Stomach (tissue), 8 donors: ENCODE measurements at regions not wholly inside any gene's neighbourhood (a gene's known extent, or its start where the extent isn't known, plus 50 kb on each side); places are given as distances from the start of the nearest gene placed in this dataset.

Source experiments
- DNase-seq, 2 donors: peaks; one replicate each; pipeline versions ENCODE4 v3.0.0 to v3.0.0-alpha.2; 2013 to 2019
- H3K27ac ChIP-seq, 5 donors: fragments of 200-600 bp in 4 of 5; sonication (generic) in 4 of 5; one replicate each; pipeline ENCODE4 v1.5.1; 2013 to 2019; ENCODE audit warnings: mild to moderate bottlenecking in 1 of 5, moderate library complexity in 1 of 5
- H3K27me3 ChIP-seq, 3 donors: fragments of 200-600 bp; sonication (generic); one replicate each; pipeline ENCODE4 v1.5.1; 2017 to 2019; ENCODE audit warnings: mixed run types in 1 of 3
- H3K36me3 ChIP-seq, 4 donors: fragments of 200-600 bp; sonication (generic); 1 replicate in 3 of 4; 2 replicates in 1 of 4; pipeline ENCODE4 v1.5.1; 2016 to 2019
- H3K4me1 ChIP-seq, 4 donors: fragments of 200-600 bp; sonication (generic); one replicate each; pipeline ENCODE4 v1.5.1; 2016 to 2019
- H3K4me3 ChIP-seq, 4 donors: fragments of 200-600 bp; sonication (generic) in 3 of 4; one replicate each; pipeline ENCODE4 v1.5.1; 2016 to 2019; ENCODE audit warnings: mild to moderate bottlenecking in 1 of 4
- H3K9me3 ChIP-seq, 4 donors: fragments of 200-600 bp; sonication (generic); one replicate each; pipeline ENCODE4 v1.5.1; 2016 to 2019
- EP300 ChIP-seq: sonication (generic); formaldehyde crosslinking; IDR thresholded peaks from one replicate; pipeline ENCODE4 v1.6.1; 2017; ENCODE audit warnings: antibody characterized with exemption
- POLR2A ChIP-seq, 4 donors: fragments of 450-650 bp; IDR thresholded peaks; one replicate each; pipeline ENCODE4 v1.6.1; 2016; ENCODE audit warnings: antibody characterized with exemption in 4 of 4, control low read depth in 2 of 4, mild to moderate bottlenecking in 1 of 4, moderate library complexity in 1 of 4
- POLR2AphosphoS5 ChIP-seq, 3 donors: sonication (generic); formaldehyde crosslinking; IDR thresholded peaks; one replicate each; pipeline ENCODE4 v1.6.1; 2016; ENCODE audit warnings: antibody characterized with exemption in 3 of 3
- WGBS, 5 donors: extraction: QIAGEN DNeasy Blood & Tissue Kit in 3 of 5; methylation state at CpG; one replicate each; pipeline versions ENCODE4 v1.1.5 to v1.1.7; 2013 to 2018; 5-methylcytosine and 5-hydroxymethylcytosine counted together
- intact Hi-C: fragments of 100-400 bp; cut with DNase I; formaldehyde crosslinking; loops from one replicate; pipeline ENCODE4 v1.15.1; 2023; ENCODE audit warnings: low total_unique reads
- TF ChIP-seq, protein P1 (sequence below), 7 experiments: fragments of 450-650 bp in 4 of 7; fragments of 200-600 bp in 3 of 7; sonication (generic) in 3 of 7; IDR thresholded peaks; one replicate each; pipeline ENCODE4 v1.5.1; 2016 to 2019; ENCODE audit warnings: antibody characterized with exemption in 7 of 7, control low read depth in 2 of 7, mild to moderate bottlenecking in 1 of 7
- donor health status: healthy with polysubstance abuse.
- donor health status: Bipolar disorder and iron deficiency.
- donor health status: healthy.

DNA sequence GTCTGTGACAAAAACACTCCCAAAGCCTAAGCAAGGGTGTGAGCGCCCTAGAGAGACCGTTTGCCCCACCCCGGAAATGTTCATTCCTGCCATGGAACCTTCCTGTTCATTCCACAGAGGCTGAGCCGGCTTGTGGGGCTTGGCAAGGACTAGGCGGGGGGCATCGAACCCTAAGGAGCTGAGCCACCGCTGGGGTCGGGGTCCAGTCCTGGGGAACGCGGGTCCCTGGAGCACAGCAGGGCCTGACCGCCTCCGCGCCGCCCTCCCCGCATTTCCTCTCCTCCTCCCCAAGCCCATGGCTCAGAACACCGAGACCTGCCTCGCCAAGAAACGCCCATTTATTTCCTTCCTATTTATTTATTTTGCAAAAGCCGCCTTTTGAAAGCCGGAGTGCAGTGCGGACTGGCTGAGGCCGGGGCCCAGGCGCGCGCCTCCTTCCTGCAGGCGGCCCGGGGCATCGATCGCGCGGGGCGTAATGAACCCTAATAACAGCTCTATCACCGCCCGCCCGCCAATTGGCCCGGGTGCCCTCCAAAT is 228.9 kb upstream of the IRX4 start:
- 60 to 75% (median 68%) methylated on average over 35 to 36 of the region's 36 CpGs for WGBS, 5 donors
- no peak for DNase-seq
- peaks cover 0 to 12% (median 8%) of the 10 kb centered on the region in 4 donors for H3K9me3 ChIP-seq

DNA sequence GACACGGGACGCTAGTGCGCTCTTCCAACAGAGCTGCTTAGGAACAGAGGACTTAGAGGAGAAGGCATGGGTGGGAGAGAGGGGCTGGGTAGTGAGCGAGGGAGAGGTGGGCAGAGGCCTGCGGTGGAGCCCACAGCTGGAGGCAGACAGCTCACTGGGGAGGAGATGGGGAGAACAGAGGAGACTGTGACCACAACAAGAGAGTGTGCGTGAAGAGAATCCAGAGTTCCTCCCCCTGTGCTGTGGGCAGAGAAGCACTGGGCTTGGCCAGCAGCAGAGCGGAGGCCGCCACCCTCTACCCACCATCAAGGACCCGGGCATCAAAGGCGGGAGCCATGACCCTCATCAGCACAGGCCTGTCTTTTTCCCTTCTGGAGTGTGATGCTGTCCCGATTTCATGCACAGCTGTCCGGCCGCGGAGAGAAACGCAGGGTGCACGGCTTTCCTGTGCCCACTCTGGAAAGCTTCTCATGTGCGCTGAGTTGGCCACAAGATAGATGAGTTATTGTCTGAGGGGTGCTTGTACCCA is 228.3 kb upstream of the IRX4 start:
- Histone ChIP-seq H3K9me3 (peaks cover 0 to 18% (median 14%) of the 10 kb centered on the region in 4 donors), H3K36me3 (no peaks in the 10 kb centered on the region), H3K4me3 (no peak overlapping the region), H3K4me1 (no peaks in the 10 kb centered on the region), H3K27ac (no peak overlapping the region), H3K27me3 (peaks cover 0 to 11% (median 0%) of the 10 kb centered on the region in 3 donors)
- WGBS, 5 donors, result 88 to 93% (median 90%) methylated on average over 17 of the region's 17 CpGs
- intact Hi-C loops, result no loop called here
- DNase-seq, result no peak
- no peak for TF ChIP-seq POLR2A (IDR thresholded peaks at IDR 0.05)
- TF ChIP-seq, protein P1, sequence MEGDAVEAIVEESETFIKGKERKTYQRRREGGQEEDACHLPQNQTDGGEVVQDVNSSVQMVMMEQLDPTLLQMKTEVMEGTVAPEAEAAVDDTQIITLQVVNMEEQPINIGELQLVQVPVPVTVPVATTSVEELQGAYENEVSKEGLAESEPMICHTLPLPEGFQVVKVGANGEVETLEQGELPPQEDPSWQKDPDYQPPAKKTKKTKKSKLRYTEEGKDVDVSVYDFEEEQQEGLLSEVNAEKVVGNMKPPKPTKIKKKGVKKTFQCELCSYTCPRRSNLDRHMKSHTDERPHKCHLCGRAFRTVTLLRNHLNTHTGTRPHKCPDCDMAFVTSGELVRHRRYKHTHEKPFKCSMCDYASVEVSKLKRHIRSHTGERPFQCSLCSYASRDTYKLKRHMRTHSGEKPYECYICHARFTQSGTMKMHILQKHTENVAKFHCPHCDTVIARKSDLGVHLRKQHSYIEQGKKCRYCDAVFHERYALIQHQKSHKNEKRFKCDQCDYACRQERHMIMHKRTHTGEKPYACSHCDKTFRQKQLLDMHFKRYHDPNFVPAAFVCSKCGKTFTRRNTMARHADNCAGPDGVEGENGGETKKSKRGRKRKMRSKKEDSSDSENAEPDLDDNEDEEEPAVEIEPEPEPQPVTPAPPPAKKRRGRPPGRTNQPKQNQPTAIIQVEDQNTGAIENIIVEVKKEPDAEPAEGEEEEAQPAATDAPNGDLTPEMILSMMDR (IDR thresholded peaks at IDR 0.05), result no peak
- TF ChIP-seq POLR2AphosphoS5 (IDR thresholded peaks at IDR 0.05), result no peak
- TF ChIP-seq EP300, result no peak

More for the DNA sequence above, 228.9 kb upstream of the IRX4 start:
- H3K27me3 ChIP-seq, result peaks cover 0 to 11% (median 0%) of the 10 kb centered on the region in 3 donors
- no peaks in the 10 kb centered on the region for H3K4me1 ChIP-seq
- intact Hi-C loops, result no loop called here
- H3K27ac ChIP-seq, result no peak overlapping the region
- no peak overlapping the region for H3K4me3 ChIP-seq
- no peaks in the 10 kb centered on the region for H3K36me3 ChIP-seq
- TF ChIP-seq POLR2AphosphoS5 (IDR thresholded peaks at IDR 0.05), result no peak
- no peak for TF ChIP-seq POLR2A (IDR thresholded peaks at IDR 0.05)
- TF ChIP-seq EP300, result no peak
- TF ChIP-seq, protein P1 (IDR thresholded peaks at IDR 0.05), result no peak

DNA sequence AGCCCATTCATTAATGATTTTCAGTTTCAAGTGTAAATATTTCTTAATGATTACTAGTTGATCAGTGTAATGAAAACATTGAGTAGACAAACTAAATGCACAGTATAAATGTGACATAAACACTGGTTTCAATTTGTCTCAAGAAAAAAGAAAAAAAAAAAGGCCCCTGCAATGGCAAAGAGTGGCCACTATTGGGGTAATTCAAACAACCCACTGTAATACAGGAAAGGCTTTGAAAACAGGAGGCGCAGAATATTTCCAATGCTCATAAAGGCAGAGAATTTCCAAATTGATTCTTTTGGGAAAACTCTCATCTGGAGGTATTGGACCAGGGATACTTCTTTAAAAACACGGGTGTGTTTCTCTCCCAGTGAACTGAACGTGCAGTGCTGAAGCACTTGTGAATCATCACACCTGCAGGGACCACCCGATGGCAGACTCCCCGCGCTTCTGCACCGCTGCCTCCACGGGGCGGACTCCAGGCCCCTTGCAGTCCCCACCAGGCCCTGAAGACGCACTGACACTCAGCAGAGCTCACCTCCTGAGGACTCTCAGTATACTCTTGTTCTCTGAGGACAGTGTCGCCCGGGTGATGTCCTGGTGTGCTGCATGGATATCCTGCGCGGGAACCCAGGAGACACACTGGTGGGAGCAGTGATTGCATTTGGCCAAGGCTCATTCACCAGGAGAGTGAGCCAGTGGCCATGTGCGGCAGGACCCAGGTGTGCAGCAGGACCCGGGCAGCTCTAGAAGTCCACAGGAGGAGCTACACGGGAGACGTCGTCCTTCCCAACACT is 227.6 kb upstream of the IRX4 start:
- TF ChIP-seq, protein P1 (IDR thresholded peaks at IDR 0.05), result no peak
- no peak for TF ChIP-seq POLR2A (IDR thresholded peaks at IDR 0.05)
- TF ChIP-seq EP300, result no peak
- TF ChIP-seq POLR2AphosphoS5 (IDR thresholded peaks at IDR 0.05), result no peak
- intact Hi-C loops, result no loop called here
- Histone ChIP-seq H3K27ac (no peak overlapping the region), H3K9me3 (peaks cover 0 to 23% (median 15%) of the 10 kb centered on the region in 4 donors), H3K4me1 (no peaks in the 10 kb centered on the region), H3K4me3 (no peak overlapping the region), H3K27me3 (peaks cover 0 to 11% (median 0%) of the 10 kb centered on the region in 3 donors), H3K36me3 (no peaks in the 10 kb centered on the region)
- WGBS, 5 donors, result 83 to 89% (median 88%) methylated on average over 19 of the region's 19 CpGs
- DNase-seq, result no peak

DNA sequence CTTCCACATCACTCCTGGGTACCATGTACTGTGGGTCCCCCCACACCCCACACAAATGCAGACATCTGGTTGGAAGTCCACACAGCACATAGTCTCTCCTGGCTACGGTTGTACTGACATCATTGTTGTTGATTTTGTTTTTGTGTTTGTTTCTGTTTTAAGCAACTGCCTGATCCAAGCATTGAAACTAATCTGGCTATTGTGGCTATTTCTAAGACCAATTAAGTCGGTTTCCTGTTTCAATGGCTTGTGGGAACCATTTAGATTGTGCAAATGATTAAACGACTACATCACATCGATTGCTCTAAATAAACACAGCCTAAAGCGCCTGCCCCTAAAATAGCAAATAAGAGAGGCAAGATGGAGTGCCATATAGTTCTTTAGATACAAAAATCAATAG is 226.8 kb upstream of the IRX4 start:
- no peak overlapping the region for H3K27ac ChIP-seq
- TF ChIP-seq, protein P1 (IDR thresholded peaks at IDR 0.05), result no peak
- TF ChIP-seq POLR2A (IDR thresholded peaks at IDR 0.05), result no peak
- TF ChIP-seq POLR2AphosphoS5 (IDR thresholded peaks at IDR 0.05), result no peak
- TF ChIP-seq EP300, result no peak
- intact Hi-C loops, result no loop called here
- H3K4me3 ChIP-seq, result no peak overlapping the region
- peaks cover 0 to 11% (median 0%) of the 10 kb centered on the region in 3 donors for H3K27me3 ChIP-seq
- no peaks in the 10 kb centered on the region for H3K36me3 ChIP-seq
- no peaks in the 10 kb centered on the region for H3K4me1 ChIP-seq
- no peak for DNase-seq
- H3K9me3 ChIP-seq, result peaks cover 0 to 27% (median 16%) of the 10 kb centered on the region in 4 donors
- WGBS, 5 donors, result 24 to 44% (median 38%) methylated on average over 5 of the region's 5 CpGs
